B cell (primary cell): ENCODE measurements at regions not wholly inside any gene's neighbourhood (a gene's known extent, or its start where the extent isn't known, plus 50 kb on each side); places are given as distances from the start of the nearest gene placed in this dataset.

ENCODE experiments used
- ATAC-seq: fragments of 200-7000 bp; cut with Tn5 transposase; one replicate; pipeline ENCODE4 v1.10.0; 2021; ENCODE audit warnings: low read depth, mild to moderate bottlenecking, moderate number of reproducible peaks, moderate library complexity
- CTCF ChIA-PET: fragments of 350-600 bp; sonication (Branson Sonifier 250); formaldehyde crosslinking; loops from one replicate; lab custom pipeline; 2021; ENCODE audit warnings: antibody characterized with exemption, inconsistent platforms; lab: Charles Lee
- POLR2A ChIA-PET: fragments of 350-600 bp; sonication (Branson Sonifier 250); formaldehyde crosslinking; loops from one replicate; lab custom pipeline; 2021; ENCODE audit warnings: antibody characterized with exemption; lab: Charles Lee
- DNase-seq: peaks from one replicate; pipeline ENCODE4 v3.0.0; 2013
- H2AFZ ChIP-seq: 2 replicates; pipeline ENCODE4 v1.6.1; 2012; ENCODE audit warnings: mild to moderate bottlenecking, low read depth, low read length; ENCODE audit not compliant: insufficient read depth, poor library complexity, severe bottlenecking
- H3K27ac ChIP-seq, 2 donors: 1 replicate in 1 of 2; 2 replicates in 1 of 2; pipeline ENCODE4 v1.5.1; 2012 to 2013; ENCODE audit warnings: low read length in 2 of 2, mild to moderate bottlenecking in 2 of 2, moderate library complexity in 1 of 2
- H3K27me3 ChIP-seq, 4 experiments: fragments of 200-600 bp in 1 of 4; sonication (generic) in 1 of 4; replicated peaks in 1 of 4; 1 replicate in 2 of 4; 2 replicates in 2 of 4; pipeline versions ENCODE4 v1.6.1 to v1.7.0; 2013 to 2016; ENCODE audit warnings: low read length in 3 of 4, mild to moderate bottlenecking in 2 of 4, mixed read lengths in 1 of 4, moderate library complexity in 1 of 4; ENCODE audit not compliant: insufficient read depth in 4 of 4, control insufficient read depth in 3 of 4; ENCODE audit errors: control extremely low read depth in 1 of 4
- H3K36me3 ChIP-seq, 2 experiments: replicated peaks in 1 of 2; 1 replicate in 1 of 2; 2 replicates in 1 of 2; pipeline versions ENCODE4 v1.6.1 to v1.7.1; 2013; ENCODE audit warnings: low read length in 1 of 2; ENCODE audit not compliant: insufficient read depth in 2 of 2, control insufficient read depth in 1 of 2; ENCODE audit errors: control extremely low read depth in 1 of 2, extremely low read depth in 1 of 2
- H3K4me1 ChIP-seq, 2 donors: fragments of 200-600 bp in 1 of 2; sonication (generic) in 1 of 2; 1 replicate in 1 of 2; 2 replicates in 1 of 2; pipeline versions ENCODE4 v1.5.1 to v1.6.1; 2013 to 2017; ENCODE audit warnings: low read length in 2 of 2; ENCODE audit not compliant: control insufficient read depth in 2 of 2, insufficient read depth in 2 of 2
- H3K4me2 ChIP-seq: replicated peaks from 2 replicates; pipeline ENCODE3; 2012; ENCODE audit warnings: mild to moderate bottlenecking, low read depth, low read length; ENCODE audit not compliant: poor library complexity, severe bottlenecking
- H3K4me3 ChIP-seq, 5 experiments: fragments of 200-600 bp in 1 of 5; sonication (generic) in 1 of 5; 1 replicate in 3 of 5; 2 replicates in 2 of 5; pipeline versions ENCODE4 v1.5.1 to v1.7.0; 2011 to 2016; ENCODE audit warnings: low read length in 4 of 5, mild to moderate bottlenecking in 4 of 5, low read depth in 2 of 5, control low read depth in 1 of 5, moderate library complexity in 1 of 5; ENCODE audit not compliant: insufficient read depth in 1 of 5; ENCODE audit errors: control extremely low read depth in 1 of 5, extremely low read depth in 1 of 5
- H3K79me2 ChIP-seq: fragments of 200-600 bp; sonication (generic); one replicate; pipeline ENCODE4 v1.6.0; 2016; ENCODE audit warnings: low read length; ENCODE audit not compliant: control insufficient read depth, insufficient read depth
- H3K9ac ChIP-seq: fragments of 200-600 bp; sonication (generic); 2 replicates; pipeline ENCODE4 v1.6.1; 2017; ENCODE audit warnings: mild to moderate bottlenecking, low read length, moderate library complexity
- H3K9me3 ChIP-seq, 3 donors: one replicate each; pipeline versions ENCODE4 v1.6.1 to v1.7.1; 2013; ENCODE audit warnings: low read length in 2 of 3; ENCODE audit not compliant: control insufficient read depth in 2 of 3, insufficient read depth in 1 of 3; ENCODE audit errors: control extremely low read depth in 1 of 3
- H4K20me1 ChIP-seq: 2 replicates; pipeline ENCODE4 v1.6.0; 2012; ENCODE audit warnings: mild to moderate bottlenecking, low read length; ENCODE audit not compliant: insufficient read depth, control insufficient read depth, poor library complexity, severe bottlenecking
- H3K27ac Mint-ChIP-seq: one replicate; pipeline ENCODE4 v1.8.0; 2021; ENCODE audit warnings: mixed read lengths
- H3K27me3 Mint-ChIP-seq: one replicate; pipeline ENCODE4 v1.8.0; 2021; ENCODE audit warnings: mixed read lengths
- H3K4me1 Mint-ChIP-seq: one replicate; pipeline ENCODE4 v1.8.0; 2021; ENCODE audit warnings: mixed read lengths
- H3K4me3 Mint-ChIP-seq: one replicate; pipeline ENCODE4 v1.8.0; 2021; ENCODE audit warnings: mixed read lengths
- H3K9me3 Mint-ChIP-seq: one replicate; pipeline ENCODE4 v1.8.0; 2022; ENCODE audit warnings: mixed read lengths; ENCODE audit not compliant: insufficient read depth
- CTCF ChIP-seq: fragments of 200-600 bp; IDR thresholded peaks from one replicate; pipeline ENCODE4 v1.8.0; 2022; ENCODE audit warnings: antibody characterized with exemption, mild to moderate bottlenecking
- EZH2 ChIP-seq: IDR thresholded peaks from 2 replicates; pipeline ENCODE4 v1.6.1; 2012; ENCODE audit warnings: borderline replicate concordance, low read depth, mild to moderate bottlenecking, moderate library complexity, low read length; ENCODE audit not compliant: insufficient read depth, poor library complexity, severe bottlenecking
- WGBS: methylation state at CpG from one replicate; pipeline ENCODE4 v1.1.5; 2013; ENCODE audit warnings: missing lambda C conversion rate; ENCODE audit not compliant: insufficient coverage; 5-methylcytosine and 5-hydroxymethylcytosine counted together
- intact Hi-C: fragments of 100-400 bp; cut with micrococcal nuclease; formaldehyde crosslinking; loops from one replicate; pipeline ENCODE4 v1.10.0; 2022

GRCh38 chr5:12022444-12022843 is 118.2 kb upstream of the CTNND2 start:
- no peaks in the 10 kb centered on the region for H3K9me3 Mint-ChIP-seq
- H3K27me3 Mint-ChIP-seq = no peaks in the 10 kb centered on the region
- no peaks in the 10 kb centered on the region for H3K4me1 ChIP-seq
- WGBS = no CpG with 5 or more reads among the region's 3 CpGs
- H3K27ac Mint-ChIP-seq = no peak overlapping the region
- no peak overlapping the region for H2AFZ ChIP-seq
- no peak overlapping the region for H3K4me2 ChIP-seq
- H3K27ac ChIP-seq = no peak overlapping the region
- no peaks in the 10 kb centered on the region for H3K27me3 ChIP-seq
- DNase-seq (no peak), ATAC-seq (no peak)
- intact Hi-C loops = loop anchor here (5.0 kb wide), 1 partner anchor 1325 kb away; no protein-coding TSS in a partner anchor
- H3K79me2 ChIP-seq = no peaks in the 10 kb centered on the region
- no peak overlapping the region for H3K9ac ChIP-seq
- POLR2A ChIA-PET = no interaction called here
- no peak overlapping the region for H3K4me3 ChIP-seq
- H3K36me3 ChIP-seq = no peaks in the 10 kb centered on the region
- no peaks in the 10 kb centered on the region for H4K20me1 ChIP-seq
- H3K4me3 Mint-ChIP-seq = no peak overlapping the region
- CTCF ChIA-PET = interaction anchor here (1.3 to 2.7 kb wide), 2 partner anchors 10 to 14 kb away, joined by 4 to 10 read pairs; no protein-coding TSS in a partner anchor
- H3K9me3 ChIP-seq = peaks cover 0 to 1% (median under 1%) of the 10 kb centered on the region in 3 donors
- H3K4me1 Mint-ChIP-seq = no peaks in the 10 kb centered on the region
- TF ChIP-seq EZH2 = no peak
- TF ChIP-seq CTCF = no peak

GRCh38 chr5:12019306-12019705 is 115.1 kb upstream of the CTNND2 start:
- no peaks in the 10 kb centered on the region for H3K9me3 Mint-ChIP-seq
- ATAC-seq (no peak), DNase-seq (no peak)
- ChIA-PET CTCF (no interaction called here), POLR2A (no interaction called here)
- no peak overlapping the region for H3K27ac ChIP-seq
- H3K27me3 ChIP-seq = no peaks in the 10 kb centered on the region
- H3K4me3 ChIP-seq = no peak overlapping the region
- H3K4me1 Mint-ChIP-seq = no peaks in the 10 kb centered on the region
- WGBS = no CpG with 5 or more reads among the region's 1 CpG
- H2AFZ ChIP-seq = no peak overlapping the region
- H3K79me2 ChIP-seq = no peaks in the 10 kb centered on the region
- TF ChIP-seq CTCF = no peak
- TF ChIP-seq EZH2 = no peak
- H3K9me3 ChIP-seq = peaks cover 0 to 6% (median 0%) of the 10 kb centered on the region in 3 donors
- H3K4me3 Mint-ChIP-seq = no peak overlapping the region
- H3K9ac ChIP-seq = no peak overlapping the region
- H3K27me3 Mint-ChIP-seq = no peaks in the 10 kb centered on the region
- no peak overlapping the region for H3K4me2 ChIP-seq
- intact Hi-C loops = no loop called here
- H3K4me1 ChIP-seq = no peaks in the 10 kb centered on the region
- H3K36me3 ChIP-seq = no peaks in the 10 kb centered on the region
- H4K20me1 ChIP-seq = no peaks in the 10 kb centered on the region
- H3K27ac Mint-ChIP-seq = no peak overlapping the region
